ENCODE measurements at regions not wholly inside any gene's neighbourhood (a gene's known extent, or its start where the extent isn't known, plus 50 kb on each side); places are given as distances from the start of the nearest gene placed in this dataset.

DNA sequence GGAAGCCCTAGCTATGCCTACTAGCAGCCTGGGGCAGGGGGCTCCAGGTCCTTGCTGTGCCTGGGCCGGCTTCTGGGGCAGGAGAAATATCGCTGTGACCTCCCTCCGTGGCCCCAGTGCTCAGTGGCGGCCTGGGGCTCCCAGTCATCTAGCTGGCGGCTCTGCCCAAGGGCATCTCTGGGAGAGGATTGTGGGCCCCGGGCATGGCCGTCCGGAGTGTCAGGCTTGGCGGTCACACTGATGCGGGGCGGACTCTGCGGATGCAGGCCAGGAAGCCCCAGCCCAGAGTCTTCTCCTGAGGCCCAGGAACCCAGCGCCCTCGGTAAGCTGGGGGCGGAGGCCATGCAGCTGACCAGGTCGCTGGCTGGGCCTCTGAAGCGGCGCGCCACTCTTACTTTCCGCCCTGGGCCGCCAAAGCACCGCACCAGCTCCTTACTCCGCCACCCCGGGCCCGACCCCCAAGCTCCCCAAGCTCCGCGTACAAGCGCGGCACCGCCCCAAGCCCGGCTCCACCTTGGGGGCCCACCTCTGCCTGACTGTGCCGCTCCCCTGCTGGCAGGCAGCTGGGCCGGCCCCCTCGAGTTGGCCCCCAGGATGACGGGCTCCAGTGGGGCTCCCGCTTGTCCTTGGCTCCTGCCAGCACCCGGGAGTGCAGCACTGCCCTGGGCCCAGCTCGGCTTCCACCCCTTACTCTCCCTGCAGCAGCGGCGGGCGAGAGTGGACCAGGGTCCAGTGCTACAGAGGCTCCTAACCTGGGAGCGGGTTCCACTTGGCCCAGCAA lies 720.0 kb downstream of the PCDH18 start:
- Histone ChIP-seq H3K27me3 (ENCODE audit: insufficient read depth, poor library complexity, severe bottlenecking) (no peaks in the 10 kb centered on the region), H3K4me3 (replicated peaks; ENCODE audit: insufficient read depth, low read length) (no peak overlapping the region), H3K27ac (replicated peaks) (no peak overlapping the region)
- TF ChIP-seq, protein P1, sequence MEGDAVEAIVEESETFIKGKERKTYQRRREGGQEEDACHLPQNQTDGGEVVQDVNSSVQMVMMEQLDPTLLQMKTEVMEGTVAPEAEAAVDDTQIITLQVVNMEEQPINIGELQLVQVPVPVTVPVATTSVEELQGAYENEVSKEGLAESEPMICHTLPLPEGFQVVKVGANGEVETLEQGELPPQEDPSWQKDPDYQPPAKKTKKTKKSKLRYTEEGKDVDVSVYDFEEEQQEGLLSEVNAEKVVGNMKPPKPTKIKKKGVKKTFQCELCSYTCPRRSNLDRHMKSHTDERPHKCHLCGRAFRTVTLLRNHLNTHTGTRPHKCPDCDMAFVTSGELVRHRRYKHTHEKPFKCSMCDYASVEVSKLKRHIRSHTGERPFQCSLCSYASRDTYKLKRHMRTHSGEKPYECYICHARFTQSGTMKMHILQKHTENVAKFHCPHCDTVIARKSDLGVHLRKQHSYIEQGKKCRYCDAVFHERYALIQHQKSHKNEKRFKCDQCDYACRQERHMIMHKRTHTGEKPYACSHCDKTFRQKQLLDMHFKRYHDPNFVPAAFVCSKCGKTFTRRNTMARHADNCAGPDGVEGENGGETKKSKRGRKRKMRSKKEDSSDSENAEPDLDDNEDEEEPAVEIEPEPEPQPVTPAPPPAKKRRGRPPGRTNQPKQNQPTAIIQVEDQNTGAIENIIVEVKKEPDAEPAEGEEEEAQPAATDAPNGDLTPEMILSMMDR (IDR thresholded peaks at IDR 0.05; ENCODE audit: insufficient read depth, low read length), result no peak
- TF ChIP-seq SPI1 (IDR thresholded peaks at IDR 0.05; ENCODE audit: borderline replicate concordance, low read depth) (no peak), POLR2AphosphoS5 (IDR thresholded peaks at IDR 0.05; ENCODE audit: low read depth) (no peak), GABPA (IDR thresholded peaks at IDR 0.05; ENCODE audit: low read depth) (no peak)
- TF ChIP-seq, protein P2, sequence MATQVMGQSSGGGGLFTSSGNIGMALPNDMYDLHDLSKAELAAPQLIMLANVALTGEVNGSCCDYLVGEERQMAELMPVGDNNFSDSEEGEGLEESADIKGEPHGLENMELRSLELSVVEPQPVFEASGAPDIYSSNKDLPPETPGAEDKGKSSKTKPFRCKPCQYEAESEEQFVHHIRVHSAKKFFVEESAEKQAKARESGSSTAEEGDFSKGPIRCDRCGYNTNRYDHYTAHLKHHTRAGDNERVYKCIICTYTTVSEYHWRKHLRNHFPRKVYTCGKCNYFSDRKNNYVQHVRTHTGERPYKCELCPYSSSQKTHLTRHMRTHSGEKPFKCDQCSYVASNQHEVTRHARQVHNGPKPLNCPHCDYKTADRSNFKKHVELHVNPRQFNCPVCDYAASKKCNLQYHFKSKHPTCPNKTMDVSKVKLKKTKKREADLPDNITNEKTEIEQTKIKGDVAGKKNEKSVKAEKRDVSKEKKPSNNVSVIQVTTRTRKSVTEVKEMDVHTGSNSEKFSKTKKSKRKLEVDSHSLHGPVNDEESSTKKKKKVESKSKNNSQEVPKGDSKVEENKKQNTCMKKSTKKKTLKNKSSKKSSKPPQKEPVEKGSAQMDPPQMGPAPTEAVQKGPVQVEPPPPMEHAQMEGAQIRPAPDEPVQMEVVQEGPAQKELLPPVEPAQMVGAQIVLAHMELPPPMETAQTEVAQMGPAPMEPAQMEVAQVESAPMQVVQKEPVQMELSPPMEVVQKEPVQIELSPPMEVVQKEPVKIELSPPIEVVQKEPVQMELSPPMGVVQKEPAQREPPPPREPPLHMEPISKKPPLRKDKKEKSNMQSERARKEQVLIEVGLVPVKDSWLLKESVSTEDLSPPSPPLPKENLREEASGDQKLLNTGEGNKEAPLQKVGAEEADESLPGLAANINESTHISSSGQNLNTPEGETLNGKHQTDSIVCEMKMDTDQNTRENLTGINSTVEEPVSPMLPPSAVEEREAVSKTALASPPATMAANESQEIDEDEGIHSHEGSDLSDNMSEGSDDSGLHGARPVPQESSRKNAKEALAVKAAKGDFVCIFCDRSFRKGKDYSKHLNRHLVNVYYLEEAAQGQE (IDR thresholded peaks at IDR 0.05; ENCODE audit: insufficient replicate concordance, low read depth), result no peak
- no peak for DNase-seq (ENCODE audit: low read depth in 1 of 2, low spot score in 1 of 2)

DNA sequence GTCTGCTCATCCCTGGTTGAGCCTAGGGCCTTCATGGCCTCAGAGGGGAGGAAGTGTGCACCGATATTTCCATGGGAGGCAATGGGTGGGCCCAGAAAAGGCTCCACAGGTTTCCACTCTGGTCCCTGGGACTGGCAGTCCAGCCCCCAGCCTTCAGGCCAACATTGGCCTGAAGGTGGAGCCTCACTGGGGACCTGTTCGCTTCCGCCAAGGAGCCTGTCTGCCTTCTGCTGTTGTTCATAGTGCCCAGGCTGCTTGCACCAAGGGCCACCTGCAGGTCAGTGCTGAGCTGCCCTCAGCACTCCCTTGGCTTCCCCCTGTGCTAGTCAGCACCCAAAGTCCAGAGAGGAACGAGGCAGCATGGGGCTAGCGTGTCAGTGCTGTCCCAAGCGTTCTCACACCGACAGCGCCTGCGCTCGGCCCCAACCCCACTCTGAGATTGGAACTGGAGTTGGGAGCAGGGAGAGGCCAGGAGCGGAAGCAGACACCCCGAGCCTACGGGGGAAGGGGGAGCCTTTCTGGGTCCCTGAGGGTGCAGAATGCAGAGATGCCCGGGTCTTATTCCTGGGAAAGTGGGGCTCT lies 720.7 kb downstream of the PCDH18 start:
- Histone ChIP-seq H3K27me3 (ENCODE audit: insufficient read depth, poor library complexity, severe bottlenecking) (no peaks in the 10 kb centered on the region), H3K4me3 (replicated peaks; ENCODE audit: insufficient read depth, low read length) (no peak overlapping the region), H3K27ac (replicated peaks) (no peak overlapping the region)
- no peak for DNase-seq (ENCODE audit: low read depth in 1 of 2, low spot score in 1 of 2)
- TF ChIP-seq, protein P2 (IDR thresholded peaks at IDR 0.05; ENCODE audit: insufficient replicate concordance, low read depth), result no peak
- TF ChIP-seq GABPA (IDR thresholded peaks at IDR 0.05; ENCODE audit: low read depth) (no peak), POLR2AphosphoS5 (IDR thresholded peaks at IDR 0.05; ENCODE audit: low read depth) (no peak), SPI1 (IDR thresholded peaks at IDR 0.05; ENCODE audit: borderline replicate concordance, low read depth) (no peak)
- TF ChIP-seq, protein P1 (IDR thresholded peaks at IDR 0.05; ENCODE audit: insufficient read depth, low read length), result no peak

DNA sequence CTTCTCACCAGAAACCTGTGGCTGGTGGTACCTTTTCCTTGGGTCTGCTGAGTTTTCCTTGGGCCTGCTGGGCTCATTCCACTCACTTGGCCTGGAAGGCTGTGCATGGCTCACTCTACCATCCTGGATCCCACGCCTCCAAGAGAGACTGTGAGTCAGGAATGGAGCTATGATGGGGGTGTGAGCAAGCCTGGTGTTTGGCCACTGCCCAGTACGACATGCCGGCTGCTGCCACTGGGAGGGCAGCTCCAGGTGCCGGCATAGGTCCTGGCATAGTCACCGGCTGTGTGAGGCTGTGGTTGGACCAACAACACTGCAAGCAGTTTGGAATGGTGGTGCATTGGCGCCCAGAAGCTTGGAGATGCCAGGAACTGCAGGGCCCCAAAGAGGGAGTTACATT lies 721.7 kb downstream of the PCDH18 start:
- Histone ChIP-seq H3K4me3 (replicated peaks; ENCODE audit: insufficient read depth, low read length) (no peak overlapping the region), H3K27me3 (ENCODE audit: insufficient read depth, poor library complexity, severe bottlenecking) (no peaks in the 10 kb centered on the region), H3K27ac (replicated peaks) (no peak overlapping the region)
- TF ChIP-seq POLR2AphosphoS5 (IDR thresholded peaks at IDR 0.05; ENCODE audit: low read depth) (no peak), GABPA (IDR thresholded peaks at IDR 0.05; ENCODE audit: low read depth) (no peak), SPI1 (IDR thresholded peaks at IDR 0.05; ENCODE audit: borderline replicate concordance, low read depth) (no peak)
- TF ChIP-seq, protein P2 (IDR thresholded peaks at IDR 0.05; ENCODE audit: insufficient replicate concordance, low read depth), result no peak
- TF ChIP-seq, protein P1 (IDR thresholded peaks at IDR 0.05; ENCODE audit: insufficient read depth, low read length), result no peak
- no peak for DNase-seq (ENCODE audit: low read depth in 1 of 2, low spot score in 1 of 2)

All from HL-60 (cell line).